ENCODE measurements at regions not wholly inside any gene's neighbourhood (a gene's known extent, or its start where the extent isn't known, plus 50 kb on each side); places are given as distances from the start of the nearest gene placed in this dataset.
"Not testable (repeated sequence)": the region's sequence is repeated elsewhere in the genome, so short reads cannot be mapped to it uniquely, and the experiment has no call there.

- TF ChIP-seq CTCF (IDR thresholded peaks at IDR 0.05; ENCODE audit: control insufficient read depth, insufficient read depth, low read depth, low read length, missing control alignments), result no peak
- DNase-seq (ENCODE audit: low read depth), result no peak
- H3K4me3 ChIP-seq (ENCODE audit: control insufficient read depth, low read depth, low read length), result peak overlapping the region; percentile 18
Measured at GRCh38 chr12:68538726-68539614, 71.7 kb upstream of the RAP1B start.

GRCh38 chr12:68539615-68539952 is 71.1 kb upstream of the RAP1B start:
- no peak overlapping the region for H3K4me3 ChIP-seq (ENCODE audit: control insufficient read depth, low read depth, low read length)
- DNase-seq (ENCODE audit: low read depth), result no peak
- no peak for TF ChIP-seq CTCF (IDR thresholded peaks at IDR 0.05; ENCODE audit: control insufficient read depth, insufficient read depth, low read depth, low read length, missing control alignments)

GRCh38 chr12:68540768-68541167 is 69.9 kb upstream of the RAP1B start:
- not testable (repeated sequence) for DNase-seq (ENCODE audit: low read depth); H3K4me3 ChIP-seq (ENCODE audit: control insufficient read depth, low read depth, low read length)

- H3K4me3 ChIP-seq (ENCODE audit: control insufficient read depth, low read depth, low read length); DNase-seq (ENCODE audit: low read depth): not testable (repeated sequence)
Measured at GRCh38 chr12:68547318-68547717, 63.4 kb upstream of the RAP1B start.

GRCh38 chr12:68552605-68553195 is 58.0 kb upstream of the RAP1B start:
- not testable (repeated sequence) for DNase-seq (ENCODE audit: low read depth); H3K4me3 ChIP-seq (ENCODE audit: control insufficient read depth, low read depth, low read length)

GRCh38 chr12:68557011-68557730 is 53.5 kb upstream of the RAP1B start:
- peak overlapping the region; percentile 12 for H3K4me3 ChIP-seq (ENCODE audit: control insufficient read depth, low read depth, low read length)
- TF ChIP-seq CTCF (IDR thresholded peaks at IDR 0.05; ENCODE audit: control insufficient read depth, insufficient read depth, low read depth, low read length, missing control alignments), result no peak
- peak; percentile 66 for DNase-seq (ENCODE audit: low read depth)

GRCh38 chr12:68559246-68559645 is 51.5 kb upstream of the RAP1B start:
- no peak overlapping the region for H3K4me3 ChIP-seq (ENCODE audit: control insufficient read depth, low read depth, low read length)
- no peak for TF ChIP-seq CTCF (IDR thresholded peaks at IDR 0.05; ENCODE audit: control insufficient read depth, insufficient read depth, low read depth, low read length, missing control alignments)
- no peak for DNase-seq (ENCODE audit: low read depth)
